GM18526 (cell line): ENCODE measurements at regions not wholly inside any gene's neighbourhood (a gene's known extent, or its start where the extent isn't known, plus 50 kb on each side); places are given as distances from the start of the nearest gene placed in this dataset.

Experiments used
- POLR2A ChIP-seq: IDR thresholded peaks from 3 replicates; pipeline ENCODE4 v1.6.1; 2011; ENCODE audit not compliant: insufficient read length; ENCODE audit errors: extremely low read depth

DNA sequence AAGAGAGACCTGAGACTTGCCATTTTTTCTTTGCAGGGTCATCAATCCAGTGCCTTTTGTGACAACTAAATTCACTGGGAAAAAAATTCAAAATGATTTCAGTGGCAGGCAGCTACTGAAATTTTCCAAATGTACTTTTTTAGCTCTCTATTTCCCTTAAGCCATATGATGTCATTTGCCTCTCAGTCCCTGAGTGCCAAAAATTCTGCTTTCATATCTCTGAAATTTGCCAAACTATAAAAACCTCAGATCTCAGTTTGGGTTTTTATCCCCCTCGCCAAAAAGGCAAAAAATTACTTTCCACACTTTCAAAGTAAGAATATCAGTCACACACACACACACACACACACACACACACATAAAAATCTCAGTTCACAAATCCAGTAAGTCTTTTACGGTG is 651.3 kb upstream of the ARID1B start:
- TF ChIP-seq POLR2A: no peak

GRCh38 chr6:156123731-156124130 is 653.4 kb upstream of the ARID1B start:
- no peak for TF ChIP-seq POLR2A

DNA sequence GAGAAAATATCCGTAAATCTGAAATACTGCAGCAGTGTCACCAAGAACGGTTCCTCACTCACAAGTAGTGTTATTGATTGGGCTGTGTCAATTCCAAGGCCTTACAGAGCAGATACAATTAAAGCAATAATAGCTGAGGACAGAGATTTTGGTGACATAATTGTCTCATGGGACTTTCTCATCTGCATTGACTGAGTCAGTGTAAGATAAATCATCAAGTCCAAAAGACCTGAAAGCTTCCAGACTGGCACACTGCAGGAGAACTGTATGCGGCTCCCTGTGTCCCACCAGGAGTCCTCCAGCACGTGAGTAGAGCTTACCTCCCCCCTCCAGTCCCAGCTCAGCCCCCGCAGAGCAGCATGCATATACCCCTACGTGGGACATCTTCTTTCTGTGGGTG is 655.2 kb upstream of the ARID1B start:
- no peak for TF ChIP-seq POLR2A

DNA sequence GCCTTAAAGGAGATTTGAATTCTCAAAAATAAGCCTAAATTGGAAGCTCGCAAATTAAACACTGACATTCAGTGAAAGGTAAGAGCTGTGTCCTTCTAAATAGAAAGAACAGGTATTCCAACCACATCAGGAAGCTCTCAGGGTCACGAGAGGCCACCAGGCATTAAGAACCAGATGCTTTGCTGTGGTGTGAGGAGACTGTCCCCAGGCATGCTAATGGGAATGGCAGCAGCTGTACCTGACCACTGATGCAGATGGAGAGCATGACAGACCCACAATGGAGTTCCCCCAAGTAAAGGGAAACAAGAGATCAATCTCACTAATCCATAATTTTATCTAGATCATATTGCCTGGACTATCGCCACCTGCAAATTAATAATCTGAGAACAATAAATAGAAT is 658.9 kb upstream of the NOX3 start:
- no peak for TF ChIP-seq POLR2A

- no peak for TF ChIP-seq POLR2A
These were observed 658.0 kb upstream of the NOX3 start for GRCh38 chr6:156113631-156114030.

- TF ChIP-seq POLR2A: no peak
These were observed 656.3 kb upstream of the NOX3 start for GRCh38 chr6:156111913-156112312.

DNA sequence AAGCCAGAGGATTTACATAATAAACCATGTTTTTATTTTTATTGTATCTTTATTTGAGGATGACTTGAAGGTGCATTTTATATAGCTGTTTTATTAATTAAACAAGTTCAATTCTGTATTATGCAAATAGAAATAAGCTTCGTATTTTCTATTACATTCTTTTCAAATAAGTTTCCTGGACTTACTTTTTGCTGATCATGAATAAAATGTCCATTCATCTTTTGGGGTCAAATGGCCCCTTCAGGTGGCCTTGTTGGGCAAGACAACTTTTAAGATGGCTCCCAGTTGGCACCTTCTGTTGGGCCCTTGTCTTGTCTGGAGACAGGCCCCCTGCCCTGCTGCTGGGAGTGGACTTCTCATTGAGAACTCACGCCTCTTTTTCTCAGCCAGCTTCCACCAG is 654.6 kb upstream of the NOX3 start:
- TF ChIP-seq POLR2A: no peak

DNA sequence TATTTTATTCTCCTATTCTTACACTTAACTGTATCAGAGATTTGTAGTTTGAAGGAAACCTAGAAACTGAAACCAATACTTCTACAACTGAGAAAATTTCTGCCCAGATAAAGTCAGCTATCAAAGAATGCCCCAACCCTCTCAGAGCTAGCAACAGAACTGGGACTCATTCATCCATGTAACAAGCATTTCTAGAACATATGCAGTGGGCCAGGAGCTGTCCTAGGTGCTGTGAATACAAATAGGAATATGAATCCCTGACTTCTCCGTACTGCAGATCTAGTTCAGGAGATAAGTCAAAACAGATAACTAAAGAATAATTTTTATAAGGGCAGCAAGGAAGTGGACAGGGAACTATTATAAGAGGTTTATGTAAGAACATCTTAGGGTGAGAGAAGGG is 654.1 kb upstream of the NOX3 start:
- no peak for TF ChIP-seq POLR2A

- no peak for TF ChIP-seq POLR2A
These were observed 652.0 kb upstream of the NOX3 start for GRCh38 chr6:156107624-156108101.

DNA sequence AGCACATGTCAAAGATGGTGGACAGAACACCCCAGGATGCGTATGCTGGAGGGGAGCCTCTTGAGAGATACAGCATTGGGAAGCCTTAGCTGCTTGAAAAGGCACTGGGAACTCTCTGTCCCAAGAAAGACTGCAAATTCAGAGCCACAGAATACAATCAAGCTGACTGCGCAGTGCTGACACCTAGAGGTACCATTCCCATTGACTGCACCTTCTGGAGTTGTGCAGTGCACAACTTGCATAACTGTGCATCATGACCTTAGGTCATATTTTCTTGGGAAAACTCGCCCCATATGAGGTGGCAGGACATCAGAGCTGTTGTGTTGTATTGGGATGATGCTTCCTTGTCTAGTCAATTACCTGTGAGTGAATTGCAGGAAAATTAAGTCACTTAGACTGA is 646.5 kb upstream of the NOX3 start:
- no peak for TF ChIP-seq POLR2A

DNA sequence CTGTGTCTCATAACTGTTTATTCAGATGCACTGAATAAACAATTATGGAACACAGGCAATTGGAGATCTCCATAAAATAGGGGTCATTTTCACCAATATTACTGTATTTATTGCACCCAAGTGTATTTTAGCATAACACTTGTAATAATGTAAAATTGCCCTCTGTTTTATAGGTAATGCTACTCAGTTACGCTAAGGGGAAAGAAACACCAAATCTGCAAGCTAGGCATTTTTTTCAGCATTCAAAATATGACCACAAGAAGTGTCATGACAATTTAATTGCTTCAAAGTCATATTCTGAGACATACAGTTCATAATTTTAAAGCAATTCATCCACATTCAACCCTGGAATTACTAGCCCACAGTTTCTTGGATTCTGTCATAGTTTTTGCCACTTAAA is 643.2 kb upstream of the NOX3 start:
- TF ChIP-seq POLR2A: no peak

- no peak for TF ChIP-seq POLR2A
These were observed 631.8 kb upstream of the NOX3 start for GRCh38 chr6:156087487-156087886.

- TF ChIP-seq POLR2A: no peak
These were observed 626.4 kb upstream of the NOX3 start for GRCh38 chr6:156082012-156082411.

DNA sequence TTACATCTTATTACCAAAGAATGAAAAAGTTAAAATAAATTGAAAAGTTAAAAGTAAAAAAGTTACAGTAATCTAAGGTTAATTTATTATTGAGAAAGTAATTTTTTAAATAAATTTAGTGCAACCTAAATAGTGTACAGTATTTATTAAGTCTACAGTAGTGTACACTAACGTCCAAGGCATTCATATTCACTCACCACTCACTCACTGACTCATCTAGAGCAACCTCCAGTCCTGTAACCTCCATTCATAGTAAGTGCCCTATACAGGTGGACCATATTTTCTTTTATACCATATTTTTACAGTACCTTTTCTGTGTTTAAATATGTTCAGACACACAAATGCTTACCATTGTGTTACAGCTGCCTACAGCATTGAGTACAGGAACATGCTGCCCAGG is 624.7 kb upstream of the NOX3 start:
- no peak for TF ChIP-seq POLR2A

GRCh38 chr6:156068881-156069280 is 613.2 kb upstream of the NOX3 start:
- TF ChIP-seq POLR2A: no peak

GRCh38 chr6:156065849-156066248 is 610.2 kb upstream of the NOX3 start:
- TF ChIP-seq POLR2A: no peak

DNA sequence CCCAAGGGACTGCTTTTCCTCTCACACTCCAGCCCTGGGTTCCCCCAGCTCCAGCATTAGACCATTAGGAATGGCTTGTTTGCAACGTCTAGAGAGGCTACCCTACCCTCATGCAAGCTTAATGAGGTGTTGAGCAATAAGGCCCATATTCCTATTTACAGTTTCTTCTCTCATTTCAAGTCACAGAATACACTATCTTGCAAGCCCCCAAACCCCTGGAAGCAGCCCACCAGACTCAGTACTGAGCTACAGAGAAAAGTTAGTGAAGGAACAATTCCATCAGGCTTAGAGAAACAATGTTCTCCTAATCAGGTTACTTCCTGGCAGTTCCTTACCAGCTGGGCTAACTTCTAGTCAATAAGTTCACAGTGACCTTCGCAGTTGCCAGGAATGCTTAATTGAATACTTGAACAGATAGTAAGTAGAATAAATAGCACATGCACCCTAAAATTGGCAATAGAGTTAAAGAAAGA is 606.5 kb upstream of the NOX3 start:
- no peak for TF ChIP-seq POLR2A

GRCh38 chr6:156061465-156061864 is 605.8 kb upstream of the NOX3 start:
- no peak for TF ChIP-seq POLR2A
